Liver (tissue), 8 donors: ENCODE measurements at regions not wholly inside any gene's neighbourhood (a gene's known extent, or its start where the extent isn't known, plus 50 kb on each side); places are given as distances from the start of the nearest gene placed in this dataset.

Experiments
- DNase-seq: peaks from one replicate; pipeline ENCODE4 v3.0.0-alpha.2; 2017; ENCODE audit warnings: low spot score
- H3K27ac ChIP-seq, 2 donors: one replicate each; pipeline ENCODE4 v1.7.0; 2013; ENCODE audit warnings: inconsistent platforms in 2 of 2, low read length in 2 of 2, control low read depth in 1 of 2, low read depth in 1 of 2, mild to moderate bottlenecking in 1 of 2
- H3K27me3 ChIP-seq, 4 donors: one replicate each; pipeline versions ENCODE4 v1.6.1 to v1.7.0; 2013; ENCODE audit warnings: low read length in 3 of 4, inconsistent platforms in 1 of 4, mild to moderate bottlenecking in 1 of 4, moderate library complexity in 1 of 4; ENCODE audit not compliant: control insufficient read depth in 4 of 4, insufficient read depth in 4 of 4
- H3K36me3 ChIP-seq, 4 donors: one replicate each; pipeline versions ENCODE4 v1.6.1 to v1.7.0; 2013; ENCODE audit warnings: low read length in 3 of 4, mild to moderate bottlenecking in 3 of 4, low read depth in 1 of 4, moderate library complexity in 1 of 4; ENCODE audit not compliant: control insufficient read depth in 4 of 4, insufficient read depth in 3 of 4
- H3K4me1 ChIP-seq, 4 donors: one replicate each; pipeline versions ENCODE4 v1.6.1 to v1.7.0; 2013; ENCODE audit warnings: low read length in 3 of 4, mild to moderate bottlenecking in 3 of 4, moderate library complexity in 1 of 4; ENCODE audit not compliant: control insufficient read depth in 4 of 4, insufficient read depth in 4 of 4
- H3K4me3 ChIP-seq, 3 donors: one replicate each; pipeline versions ENCODE4 v1.6.1 to v1.7.0; 2013; ENCODE audit warnings: low read length in 3 of 3, control low read depth in 1 of 3, low read depth in 1 of 3, mild to moderate bottlenecking in 1 of 3
- H3K9ac ChIP-seq, 2 donors: one replicate each; pipeline ENCODE4 v1.7.0; 2013; ENCODE audit warnings: low read length in 2 of 2, mild to moderate bottlenecking in 2 of 2, moderate library complexity in 2 of 2, control low read depth in 1 of 2, low read depth in 1 of 2
- H3K9me3 ChIP-seq, 4 donors: one replicate each; pipeline versions ENCODE4 v1.6.1 to v1.7.0; 2013; ENCODE audit warnings: low read length in 3 of 4; ENCODE audit not compliant: control insufficient read depth in 4 of 4
- ATF3 ChIP-seq: IDR thresholded peaks from 2 replicates; pipeline ENCODE4 v1.6.1; 2016; ENCODE audit warnings: antibody characterized with exemption
- CTCF ChIP-seq: fragments of 150-350 bp; IDR thresholded peaks from 2 replicates; pipeline ENCODE4 v1.5.1; 2017; ENCODE audit warnings: improper control_type of control experiment, low read depth, low read length; ENCODE audit not compliant: missing input control
- EGR1 ChIP-seq, 2 donors: IDR thresholded peaks; 2 replicates each; pipeline ENCODE4 v1.6.1; 2016 to 2018; ENCODE audit warnings: antibody characterized with exemption in 2 of 2, low read depth in 2 of 2
- FOXA1 ChIP-seq: IDR thresholded peaks from 2 replicates; pipeline ENCODE4 v1.6.1; 2016; ENCODE audit warnings: antibody characterized with exemption
- FOXA2 ChIP-seq: IDR thresholded peaks from 2 replicates; pipeline ENCODE4 v1.6.1; 2016; ENCODE audit warnings: antibody characterized with exemption
- GABPA ChIP-seq, 2 donors: IDR thresholded peaks in 1 of 2; conservative IDR thresholded peaks in 1 of 2; 2 replicates each; pipeline ENCODE4 v1.6.1; 2016; ENCODE audit warnings: antibody characterized with exemption in 2 of 2, mild to moderate bottlenecking in 1 of 2, moderate library complexity in 1 of 2
- HNF4A ChIP-seq, 2 donors: conservative IDR thresholded peaks; 2 replicates each; pipeline ENCODE4 v1.6.1; 2016; ENCODE audit warnings: antibody characterized with exemption in 2 of 2, mild to moderate bottlenecking in 2 of 2
- HNF4G ChIP-seq: IDR thresholded peaks from 2 replicates; pipeline ENCODE4 v1.6.1; 2016; ENCODE audit warnings: antibody characterized with exemption
- JUND ChIP-seq, 2 donors: IDR thresholded peaks; 2 replicates each; pipeline ENCODE4 v1.6.1; 2016; ENCODE audit warnings: antibody characterized with exemption in 2 of 2
- MAX ChIP-seq: IDR thresholded peaks from 2 replicates; pipeline ENCODE4 v1.6.1; 2016; ENCODE audit warnings: antibody characterized with exemption
- NR2F2 ChIP-seq: IDR thresholded peaks from 2 replicates; pipeline ENCODE4 v1.6.1; 2016; ENCODE audit warnings: antibody characterized with exemption
- RAD21 ChIP-seq, 2 donors: IDR thresholded peaks; 2 replicates each; pipeline ENCODE4 v1.6.1; 2016; ENCODE audit warnings: antibody characterized with exemption in 2 of 2, mild to moderate bottlenecking in 2 of 2
- REST ChIP-seq: IDR thresholded peaks from 2 replicates; pipeline ENCODE4 v1.6.1; 2016; ENCODE audit warnings: antibody characterized with exemption, mild to moderate bottlenecking
- RXRA ChIP-seq, 2 donors: IDR thresholded peaks; 2 replicates each; pipeline ENCODE4 v1.6.1; 2017 to 2018; ENCODE audit warnings: antibody characterized with exemption in 2 of 2, mild to moderate bottlenecking in 1 of 2
- SP1 ChIP-seq: IDR thresholded peaks from 2 replicates; pipeline ENCODE4 v1.6.1; 2018; ENCODE audit warnings: antibody characterized with exemption, mild to moderate bottlenecking
- TAF1 ChIP-seq: conservative IDR thresholded peaks from 2 replicates; pipeline ENCODE4 v1.6.1; 2016; ENCODE audit warnings: antibody characterized with exemption, mild to moderate bottlenecking
- YY1 ChIP-seq: IDR thresholded peaks from 2 replicates; pipeline ENCODE4 v1.6.1; 2016; ENCODE audit warnings: antibody characterized with exemption, mild to moderate bottlenecking
- ZBTB33 ChIP-seq: IDR thresholded peaks from 2 replicates; pipeline ENCODE4 v1.6.1; 2016; ENCODE audit warnings: antibody characterized with exemption
- WGBS: extraction: QIAGEN DNeasy Blood & Tissue Kit; methylation state at CpG from one replicate; pipeline ENCODE4 v1.1.7; 2013; 5-methylcytosine and 5-hydroxymethylcytosine counted together
- donor health status: healthy.
- donor health status: healthy.
- donor health status: healthy.
- donor health status: healthy.
- donor health status: healthy.

GRCh38 chr4:128684016-128684415 is 125.5 kb upstream of the JADE1 start:
- DNase-seq, result no peak
- Histone ChIP-seq H3K36me3 (no peaks in the 10 kb centered on the region), H3K4me1 (no peaks in the 10 kb centered on the region), H3K9me3 (no peaks in the 10 kb centered on the region), H3K27me3 (no peaks in the 10 kb centered on the region), H3K4me3 (no peak overlapping the region), H3K27ac (no peak overlapping the region), H3K9ac (no peak overlapping the region)
- 75% methylated on average over 2 of the region's 2 CpGs for WGBS
- no peak for TF ChIP-seq FOXA2
- no peak for TF ChIP-seq ATF3
- TF ChIP-seq RXRA (IDR thresholded peaks at IDR 0.05), result no peak
- TF ChIP-seq HNF4A (conservative IDR thresholded peaks at IDR 0.05), result no peak
- TF ChIP-seq JUND (IDR thresholded peaks at IDR 0.05), result no peak
- TF ChIP-seq MAX, result no peak
- no peak for TF ChIP-seq CTCF
- TF ChIP-seq ZBTB33, result no peak
- TF ChIP-seq EGR1 (IDR thresholded peaks at IDR 0.05; ENCODE audit: low read depth in 2 of 2), result no peak
- TF ChIP-seq FOXA1, result no peak
- TF ChIP-seq SP1, result no peak
- no peak for TF ChIP-seq RAD21 (IDR thresholded peaks at IDR 0.05)
- TF ChIP-seq YY1, result no peak
- no peak for TF ChIP-seq TAF1
- no peak for TF ChIP-seq HNF4G
- TF ChIP-seq GABPA (IDR thresholded peaks at IDR 0.05 in 1 of 2, conservative IDR thresholded peaks at IDR 0.05 in 1 of 2), result no peak
- no peak for TF ChIP-seq NR2F2
- no peak for TF ChIP-seq REST
